ENCODE measurements at regions not wholly inside any gene's neighbourhood (a gene's known extent, or its start where the extent isn't known, plus 50 kb on each side); places are given as distances from the start of the nearest gene placed in this dataset.

DNA sequence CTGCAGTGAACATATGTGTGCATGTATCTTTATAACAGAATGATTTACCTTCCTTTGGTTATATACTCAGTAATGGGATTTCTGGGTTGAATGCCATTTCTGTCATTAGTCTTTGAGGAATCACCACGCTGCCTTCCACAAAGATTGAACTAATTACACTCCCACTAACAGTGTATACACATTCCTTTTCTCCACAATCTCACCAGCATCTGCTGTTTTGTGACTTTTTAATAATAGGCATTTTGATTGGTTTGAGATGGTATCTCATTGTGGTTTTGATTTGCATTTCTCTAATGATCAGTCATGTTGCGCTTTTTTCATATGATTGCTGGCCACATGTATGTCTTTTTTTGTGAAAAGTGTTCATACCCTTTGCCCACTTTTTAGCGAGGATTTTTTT is 680.5 kb downstream of the PTPRC start:
- TF ChIP-seq, protein P1, sequence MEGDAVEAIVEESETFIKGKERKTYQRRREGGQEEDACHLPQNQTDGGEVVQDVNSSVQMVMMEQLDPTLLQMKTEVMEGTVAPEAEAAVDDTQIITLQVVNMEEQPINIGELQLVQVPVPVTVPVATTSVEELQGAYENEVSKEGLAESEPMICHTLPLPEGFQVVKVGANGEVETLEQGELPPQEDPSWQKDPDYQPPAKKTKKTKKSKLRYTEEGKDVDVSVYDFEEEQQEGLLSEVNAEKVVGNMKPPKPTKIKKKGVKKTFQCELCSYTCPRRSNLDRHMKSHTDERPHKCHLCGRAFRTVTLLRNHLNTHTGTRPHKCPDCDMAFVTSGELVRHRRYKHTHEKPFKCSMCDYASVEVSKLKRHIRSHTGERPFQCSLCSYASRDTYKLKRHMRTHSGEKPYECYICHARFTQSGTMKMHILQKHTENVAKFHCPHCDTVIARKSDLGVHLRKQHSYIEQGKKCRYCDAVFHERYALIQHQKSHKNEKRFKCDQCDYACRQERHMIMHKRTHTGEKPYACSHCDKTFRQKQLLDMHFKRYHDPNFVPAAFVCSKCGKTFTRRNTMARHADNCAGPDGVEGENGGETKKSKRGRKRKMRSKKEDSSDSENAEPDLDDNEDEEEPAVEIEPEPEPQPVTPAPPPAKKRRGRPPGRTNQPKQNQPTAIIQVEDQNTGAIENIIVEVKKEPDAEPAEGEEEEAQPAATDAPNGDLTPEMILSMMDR (IDR thresholded peaks at IDR 0.05; ENCODE audit: borderline replicate concordance, extremely low read depth, low read length, poor library complexity, severe bottlenecking), result no peak
- TF ChIP-seq EZH2 (IDR thresholded peaks at IDR 0.05; ENCODE audit: borderline replicate concordance, low read depth, low read length, severe bottlenecking), result no peak

Measured in DND-41 (cell line).